Mesenchymal stem cell (in vitro differentiated cells and primary cell): ENCODE measurements at regions not wholly inside any gene's neighbourhood (a gene's known extent, or its start where the extent isn't known, plus 50 kb on each side); places are given as distances from the start of the nearest gene placed in this dataset.

Experiments used
- DNase-seq: peaks from one replicate; pipeline ENCODE4 v3.0.0-alpha.2; 2013
- H2AFZ ChIP-seq: one replicate; pipeline ENCODE4 v1.6.1; 2013; ENCODE audit warnings: low read depth, mild to moderate bottlenecking, control low read depth, inconsistent platforms, low read length, moderate library complexity
- H2AK5ac ChIP-seq: 2 replicates; pipeline ENCODE4 v1.6.1; 2013; ENCODE audit warnings: low read length, moderate library complexity, mild to moderate bottlenecking, inconsistent platforms; ENCODE audit not compliant: severe bottlenecking
- H2BK120ac ChIP-seq: one replicate; pipeline ENCODE4 v1.6.1; 2013; ENCODE audit warnings: low read depth, mild to moderate bottlenecking, inconsistent platforms, low read length, moderate library complexity
- H2BK12ac ChIP-seq, 2 experiments: one replicate each; pipeline ENCODE4 v1.6.1; 2013; ENCODE audit warnings: inconsistent platforms in 2 of 2, low read length in 2 of 2, mild to moderate bottlenecking in 2 of 2, moderate library complexity in 2 of 2, control low read depth in 1 of 2
- H2BK15ac ChIP-seq: one replicate; pipeline ENCODE4 v1.6.1; 2013; ENCODE audit warnings: mild to moderate bottlenecking, low read depth, inconsistent platforms; ENCODE audit not compliant: poor library complexity, severe bottlenecking
- H2BK5ac ChIP-seq: 2 replicates; pipeline ENCODE4 v1.6.1; 2013; ENCODE audit warnings: low read depth, mild to moderate bottlenecking, low read length, control low read depth, inconsistent platforms; ENCODE audit not compliant: poor library complexity, severe bottlenecking
- H3K14ac ChIP-seq, 2 experiments: one replicate each; pipeline ENCODE4 v1.6.1; 2013; ENCODE audit warnings: inconsistent platforms in 2 of 2, low read length in 2 of 2, control low read depth in 1 of 2, mild to moderate bottlenecking in 1 of 2, moderate library complexity in 1 of 2
- H3K18ac ChIP-seq, 2 experiments: one replicate each; pipeline ENCODE4 v1.6.1; 2013; ENCODE audit warnings: inconsistent platforms in 2 of 2, low read length in 2 of 2, control low read depth in 1 of 2, low read depth in 1 of 2, mild to moderate bottlenecking in 1 of 2
- H3K23ac ChIP-seq, 2 experiments: one replicate each; pipeline ENCODE4 v1.6.1; 2013; ENCODE audit warnings: inconsistent platforms in 2 of 2, low read length in 2 of 2, mild to moderate bottlenecking in 2 of 2, moderate library complexity in 2 of 2, control low read depth in 1 of 2
- H3K27ac ChIP-seq: 2 replicates; pipeline ENCODE4 v1.5.1; 2013; ENCODE audit warnings: mild to moderate bottlenecking, moderate library complexity, low read length, control low read depth, inconsistent platforms; ENCODE audit not compliant: poor library complexity, severe bottlenecking
- H3K27me3 ChIP-seq, 2 experiments: 2 replicates each; pipeline versions ENCODE4 v1.6.1 to v1.7.0; 2013; ENCODE audit warnings: low read length in 2 of 2, mild to moderate bottlenecking in 2 of 2, moderate library complexity in 2 of 2, control low read depth in 1 of 2, inconsistent platforms in 1 of 2; ENCODE audit not compliant: control insufficient read depth in 1 of 2, insufficient read depth in 1 of 2
- H3K36me3 ChIP-seq, 2 experiments: 2 replicates each; pipeline versions ENCODE4 v1.6.1 to v1.7.0; 2013; ENCODE audit warnings: low read length in 2 of 2, control low read depth in 1 of 2, inconsistent platforms in 1 of 2, low read depth in 1 of 2, mild to moderate bottlenecking in 1 of 2; ENCODE audit not compliant: insufficient read depth in 2 of 2, control insufficient read depth in 1 of 2
- H3K4ac ChIP-seq, 2 experiments: one replicate each; pipeline ENCODE4 v1.6.1; 2013; ENCODE audit warnings: inconsistent platforms in 2 of 2, low read length in 2 of 2, mild to moderate bottlenecking in 2 of 2, moderate library complexity in 2 of 2, control low read depth in 1 of 2, low read depth in 1 of 2
- H3K4me1 ChIP-seq: 2 replicates; pipeline ENCODE4 v1.6.1; 2013; ENCODE audit warnings: low read depth, low read length, control low read depth; ENCODE audit not compliant: control insufficient read depth, insufficient read depth
- H3K4me2 ChIP-seq: 2 replicates; pipeline ENCODE4 v1.6.1; 2013; ENCODE audit warnings: low read length, mild to moderate bottlenecking, inconsistent platforms; ENCODE audit not compliant: poor library complexity, severe bottlenecking
- H3K4me3 ChIP-seq, 2 experiments: 2 replicates each; pipeline versions ENCODE4 v1.5.1 to v1.7.0; 2013; ENCODE audit warnings: low read length in 2 of 2, mild to moderate bottlenecking in 2 of 2, control low read depth in 1 of 2, low read depth in 1 of 2; ENCODE audit not compliant: insufficient read depth in 1 of 2
- H3K79me1 ChIP-seq: replicated peaks from 2 replicates; pipeline ENCODE4 v1.6.1; 2013; ENCODE audit warnings: mild to moderate bottlenecking, control low read depth, low read length, inconsistent platforms; ENCODE audit not compliant: poor library complexity, severe bottlenecking
- H3K9ac ChIP-seq: 2 replicates; pipeline ENCODE4 v1.7.0; 2013; ENCODE audit warnings: mild to moderate bottlenecking, low read length, moderate library complexity
- H3K9me3 ChIP-seq: 2 replicates; pipeline ENCODE4 v1.7.0; 2013; ENCODE audit warnings: mild to moderate bottlenecking, low read length; ENCODE audit not compliant: control insufficient read depth
- H4K8ac ChIP-seq: one replicate; pipeline ENCODE4 v1.6.1; 2013; ENCODE audit warnings: inconsistent platforms, mild to moderate bottlenecking, low read length, moderate library complexity
- H4K91ac ChIP-seq: one replicate; pipeline ENCODE4 v1.6.1; 2013; ENCODE audit warnings: mild to moderate bottlenecking, low read length, inconsistent platforms
- WGBS: methylation state at CpG from one replicate; pipeline ENCODE4 v1.1.7; 2013; ENCODE audit warnings: mixed read lengths; 5-methylcytosine and 5-hydroxymethylcytosine counted together

GRCh38 chr6:81575442-81575841, 177.0 kb downstream of the TENT5A start:
- no peak overlapping the region for H3K4me3 ChIP-seq
- no peak overlapping the region for H3K9ac ChIP-seq
- no peak overlapping the region for H2BK12ac ChIP-seq
- no peak overlapping the region for H2BK120ac ChIP-seq
- H3K23ac ChIP-seq: no peak overlapping the region
- H3K4ac ChIP-seq: no peak overlapping the region
- no peaks in the 10 kb centered on the region for H3K27me3 ChIP-seq
- no peak overlapping the region for H3K18ac ChIP-seq
- DNase-seq: peak; percentile 86
- no peaks in the 10 kb centered on the region for H3K4me1 ChIP-seq
- no peaks in the 10 kb centered on the region for H3K79me1 ChIP-seq
- H3K4me2 ChIP-seq: no peak overlapping the region
- no peak overlapping the region for H2AK5ac ChIP-seq
- H2AFZ ChIP-seq: no peak overlapping the region
- H2BK15ac ChIP-seq: no peak overlapping the region
- no peaks in the 10 kb centered on the region for H3K9me3 ChIP-seq
- no peak overlapping the region for H4K91ac ChIP-seq
- H3K14ac ChIP-seq: no peak overlapping the region
- no peak overlapping the region for H4K8ac ChIP-seq
- H2BK5ac ChIP-seq: no peak overlapping the region
- H3K27ac ChIP-seq: no peak overlapping the region
- no peaks in the 10 kb centered on the region for H3K36me3 ChIP-seq

GRCh38 chr6:81572020-81572419, 180.5 kb downstream of the TENT5A start:
- Histone ChIP-seq H3K4me2 (no peak overlapping the region), H3K9ac (no peak overlapping the region), H3K4me1 (no peaks in the 10 kb centered on the region), H3K27ac (no peak overlapping the region), H3K79me1 (no peaks in the 10 kb centered on the region), H3K27me3 (no peaks in the 10 kb centered on the region), H3K14ac (no peak overlapping the region), H3K36me3 (no peaks in the 10 kb centered on the region), H3K23ac (no peak overlapping the region), H4K91ac (no peak overlapping the region), H3K18ac (no peak overlapping the region), H3K9me3 (no peaks in the 10 kb centered on the region), H4K8ac (no peak overlapping the region), H2BK15ac (no peak overlapping the region), H3K4ac (no peak overlapping the region), H2BK5ac (no peak overlapping the region), H2BK12ac (no peak overlapping the region), H2AK5ac (no peak overlapping the region), H2AFZ (no peak overlapping the region), H3K4me3 (no peak overlapping the region), H2BK120ac (no peak overlapping the region)
- 0% methylated on average over 1 of the region's 2 CpGs for WGBS
- peak; percentile 93 for DNase-seq

GRCh38 chr6:81570681-81571080, 181.8 kb downstream of the TENT5A start:
- Histone ChIP-seq H3K4ac (no peak overlapping the region), H3K23ac (no peak overlapping the region)
- WGBS: 67% methylated on average over 1 of the region's 1 CpG

GRCh38 chr6:81568973-81569372, 183.5 kb downstream of the TENT5A start:
- Histone ChIP-seq H2BK12ac (no peak overlapping the region), H4K8ac (no peak overlapping the region), H3K4me3 (no peak overlapping the region), H3K27me3 (no peaks in the 10 kb centered on the region), H3K36me3 (no peaks in the 10 kb centered on the region), H2BK5ac (no peak overlapping the region), H3K4ac (no peak overlapping the region), H3K18ac (no peak overlapping the region), H4K91ac (no peak overlapping the region), H3K4me1 (no peaks in the 10 kb centered on the region), H3K27ac (no peak overlapping the region), H2BK120ac (no peak overlapping the region), H3K9me3 (no peaks in the 10 kb centered on the region), H3K14ac (no peak overlapping the region), H3K79me1 (no peaks in the 10 kb centered on the region), H2AK5ac (no peak overlapping the region), H3K23ac (no peak overlapping the region), H2AFZ (no peak overlapping the region), H2BK15ac (no peak overlapping the region), H3K4me2 (no peak overlapping the region), H3K9ac (no peak overlapping the region)
- no peak for DNase-seq
- 88% methylated on average over 1 of the region's 2 CpGs for WGBS

More at GRCh38 chr6:81570681-81571080, 181.8 kb downstream of the TENT5A start:
- no peak overlapping the region for H4K91ac ChIP-seq
- H3K4me1 ChIP-seq: no peaks in the 10 kb centered on the region
- no peak overlapping the region for H2BK5ac ChIP-seq
- peak overlapping the region in 1 of 2 experiments; percentile 54 for H2BK12ac ChIP-seq
- H3K4me2 ChIP-seq: no peak overlapping the region
- H3K18ac ChIP-seq: no peak overlapping the region
- no peak overlapping the region for H3K27ac ChIP-seq
- no peak overlapping the region for H3K4me3 ChIP-seq
- no peak overlapping the region for H3K9ac ChIP-seq
- H2BK15ac ChIP-seq: no peak overlapping the region
- no peaks in the 10 kb centered on the region for H3K36me3 ChIP-seq
- no peak overlapping the region for H4K8ac ChIP-seq
- H3K9me3 ChIP-seq: no peaks in the 10 kb centered on the region
- no peak for DNase-seq
- no peak overlapping the region for H2AFZ ChIP-seq
- H3K79me1 ChIP-seq: no peaks in the 10 kb centered on the region
- H2AK5ac ChIP-seq: no peak overlapping the region
- H3K14ac ChIP-seq: no peak overlapping the region
- no peak overlapping the region for H2BK120ac ChIP-seq
- no peaks in the 10 kb centered on the region for H3K27me3 ChIP-seq
